ENCODE measurements at regions not wholly inside any gene's neighbourhood (a gene's known extent, or its start where the extent isn't known, plus 50 kb on each side); places are given as distances from the start of the nearest gene placed in this dataset.

DNA sequence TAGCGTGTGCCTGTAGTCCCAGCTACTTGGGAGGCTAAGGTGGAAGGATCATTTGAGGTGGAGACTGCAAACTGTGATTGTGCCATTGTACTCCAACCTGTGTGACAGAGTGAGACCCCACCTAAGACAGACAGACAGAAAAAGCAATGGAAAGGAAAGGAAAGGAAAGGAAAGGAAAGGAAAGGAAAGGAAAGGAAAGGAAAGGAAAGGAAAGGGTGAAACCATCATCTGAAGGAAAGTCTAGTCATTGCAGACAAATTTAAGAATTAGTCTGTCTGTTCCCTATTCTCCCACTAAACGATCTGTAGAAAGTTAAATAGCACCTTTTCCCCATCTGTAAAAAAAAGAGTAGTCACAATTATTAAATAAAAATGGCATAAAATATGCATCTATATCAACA lies 91.1 kb upstream of the SKAP2 start:
- no peak overlapping the region for H3K27ac ChIP-seq
- H3K4me3 ChIP-seq, result no peak overlapping the region
- no peaks in the 10 kb centered on the region for H3K4me1 ChIP-seq (replicated peaks in 1 of 2)
- 76 to 87% (median 79%) methylated on average over 2 of the region's 2 CpGs for WGBS, 4 donors
- no peaks in the 10 kb centered on the region for H3K36me3 ChIP-seq (replicated peaks in 1 of 2)
- intact Hi-C loops (cut with DNase I), result no loop called here
- DNase-seq, result no peak
- H3K9me3 ChIP-seq (replicated peaks in 1 of 3), result no peaks in the 10 kb centered on the region
- H3K27me3 ChIP-seq, result no peaks in the 10 kb centered on the region
- TF ChIP-seq POLR2A (IDR thresholded peaks at IDR 0.05), result no peak
- TF ChIP-seq, protein P1, sequence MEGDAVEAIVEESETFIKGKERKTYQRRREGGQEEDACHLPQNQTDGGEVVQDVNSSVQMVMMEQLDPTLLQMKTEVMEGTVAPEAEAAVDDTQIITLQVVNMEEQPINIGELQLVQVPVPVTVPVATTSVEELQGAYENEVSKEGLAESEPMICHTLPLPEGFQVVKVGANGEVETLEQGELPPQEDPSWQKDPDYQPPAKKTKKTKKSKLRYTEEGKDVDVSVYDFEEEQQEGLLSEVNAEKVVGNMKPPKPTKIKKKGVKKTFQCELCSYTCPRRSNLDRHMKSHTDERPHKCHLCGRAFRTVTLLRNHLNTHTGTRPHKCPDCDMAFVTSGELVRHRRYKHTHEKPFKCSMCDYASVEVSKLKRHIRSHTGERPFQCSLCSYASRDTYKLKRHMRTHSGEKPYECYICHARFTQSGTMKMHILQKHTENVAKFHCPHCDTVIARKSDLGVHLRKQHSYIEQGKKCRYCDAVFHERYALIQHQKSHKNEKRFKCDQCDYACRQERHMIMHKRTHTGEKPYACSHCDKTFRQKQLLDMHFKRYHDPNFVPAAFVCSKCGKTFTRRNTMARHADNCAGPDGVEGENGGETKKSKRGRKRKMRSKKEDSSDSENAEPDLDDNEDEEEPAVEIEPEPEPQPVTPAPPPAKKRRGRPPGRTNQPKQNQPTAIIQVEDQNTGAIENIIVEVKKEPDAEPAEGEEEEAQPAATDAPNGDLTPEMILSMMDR (IDR thresholded peaks at IDR 0.05), result no peak

GRCh38 chr7:26954951-26955350 lies 90.6 kb upstream of the SKAP2 start:
- DNase-seq, result no peak
- 41 to 57% (median 49%) methylated on average over 4 of the region's 4 CpGs for WGBS, 4 donors
- H3K36me3 ChIP-seq (replicated peaks in 1 of 2), result no peaks in the 10 kb centered on the region
- H3K4me1 ChIP-seq (replicated peaks in 1 of 2), result no peaks in the 10 kb centered on the region
- no peaks in the 10 kb centered on the region for H3K9me3 ChIP-seq (replicated peaks in 1 of 3)
- H3K27ac ChIP-seq, result no peak overlapping the region
- intact Hi-C loops (cut with DNase I), result no loop called here
- TF ChIP-seq POLR2A (IDR thresholded peaks at IDR 0.05), result no peak
- TF ChIP-seq, protein P1 (IDR thresholded peaks at IDR 0.05), result no peak
- H3K4me3 ChIP-seq, result no peak overlapping the region
- H3K27me3 ChIP-seq, result no peaks in the 10 kb centered on the region

- no peaks in the 10 kb centered on the region for H3K27me3 ChIP-seq
- TF ChIP-seq POLR2A (IDR thresholded peaks at IDR 0.05), result no peak
- TF ChIP-seq, protein P1 (IDR thresholded peaks at IDR 0.05), result no peak
- WGBS, 4 donors, result 88 to 93% (median 91%) methylated on average over 4 of the region's 4 CpGs
- no peaks in the 10 kb centered on the region for H3K36me3 ChIP-seq (replicated peaks in 1 of 2)
- no peak for DNase-seq
- intact Hi-C loops (cut with DNase I), result no loop called here
- no peak overlapping the region for H3K27ac ChIP-seq
- no peaks in the 10 kb centered on the region for H3K9me3 ChIP-seq (replicated peaks in 1 of 3)
- H3K4me1 ChIP-seq (replicated peaks in 1 of 2), result no peaks in the 10 kb centered on the region
- H3K4me3 ChIP-seq, result no peak overlapping the region
Observed at GRCh38 chr7:26951407-26951950, 87.1 kb upstream of the SKAP2 start.

GRCh38 chr7:26950889-26951288 lies 86.5 kb upstream of the SKAP2 start:
- H3K27ac ChIP-seq, result no peak overlapping the region
- DNase-seq, result no peak
- no peaks in the 10 kb centered on the region for H3K4me1 ChIP-seq (replicated peaks in 1 of 2)
- intact Hi-C loops (cut with DNase I), result no loop called here
- no peaks in the 10 kb centered on the region for H3K9me3 ChIP-seq (replicated peaks in 1 of 3)
- TF ChIP-seq POLR2A (IDR thresholded peaks at IDR 0.05), result no peak
- TF ChIP-seq, protein P1 (IDR thresholded peaks at IDR 0.05), result no peak
- no peaks in the 10 kb centered on the region for H3K27me3 ChIP-seq
- H3K36me3 ChIP-seq (replicated peaks in 1 of 2), result no peaks in the 10 kb centered on the region
- no peak overlapping the region for H3K4me3 ChIP-seq
- WGBS, 4 donors, result 78 to 86% (median 81%) methylated on average over 2 of the region's 2 CpGs
